IMR-90 (cell line): ENCODE measurements at regions not wholly inside any gene's neighbourhood (a gene's known extent, or its start where the extent isn't known, plus 50 kb on each side); places are given as distances from the start of the nearest gene placed in this dataset.

Experiments used
- CHD1 ChIP-seq: IDR thresholded peaks from 2 replicates; pipeline ENCODE4 v1.6.1; 2012; ENCODE audit warnings: low read depth, low read length, improper control_type of control experiment
- CTCF ChIP-seq: conservative IDR thresholded peaks from 2 replicates; pipeline ENCODE4 v1.5.1; 2012; ENCODE audit warnings: mild to moderate bottlenecking, low read depth, low read length, improper control_type of control experiment
- POLR2A ChIP-seq: IDR thresholded peaks from 2 replicates; pipeline ENCODE4 v1.6.1; 2012; ENCODE audit warnings: mild to moderate bottlenecking, low read depth, low read length
- RCOR1 ChIP-seq: IDR thresholded peaks from 2 replicates; pipeline ENCODE4 v1.6.1; 2012; ENCODE audit warnings: mild to moderate bottlenecking, low read length, improper control_type of control experiment; ENCODE audit not compliant: insufficient replicate concordance

- no peak for TF ChIP-seq POLR2A
- TF ChIP-seq CTCF, result no peak
- no peak for TF ChIP-seq CHD1
- TF ChIP-seq RCOR1, result no peak
Observed at GRCh38 chr9:117926031-117926658, 221.9 kb downstream of the TLR4 start.
